HAP-1 (cell line): ENCODE measurements at regions not wholly inside any gene's neighbourhood (a gene's known extent, or its start where the extent isn't known, plus 50 kb on each side); places are given as distances from the start of the nearest gene placed in this dataset.

Experiments
- DNase-seq, 2 experiments: peaks; one replicate each; pipeline ENCODE4 v3.0.0-alpha.2; 2016 to 2020; ENCODE audit warnings: low spot score in 2 of 2
- H3K27me3 ChIP-seq: fragments of 250-450 bp; sonication (Bioruptor Pico); 2 replicates; pipeline ENCODE4 v1.5.1; 2020; ENCODE audit warnings: low read depth, mild to moderate bottlenecking, moderate library complexity
- H3K36me3 ChIP-seq: fragments of 250-450 bp; sonication (Bioruptor Pico); replicated peaks from 2 replicates; pipeline ENCODE4 v1.5.1; 2020; ENCODE audit warnings: mild to moderate bottlenecking
- H3K4me1 ChIP-seq: fragments of 250-450 bp; sonication (Bioruptor Pico); 2 replicates; pipeline ENCODE4 v1.5.1; 2020; ENCODE audit warnings: mild to moderate bottlenecking
- H3K4me3 ChIP-seq: fragments of 250-450 bp; sonication (Bioruptor Pico); 2 replicates; pipeline ENCODE4 v1.5.1; 2020; ENCODE audit warnings: mild to moderate bottlenecking, moderate library complexity
- H3K9me3 ChIP-seq: fragments of 250-450 bp; sonication (Bioruptor Pico); 2 replicates; pipeline ENCODE4 v1.5.1; 2020; ENCODE audit warnings: mild to moderate bottlenecking, moderate library complexity
- in situ Hi-C: fragments of 300-500 bp; cut with MboI; formaldehyde crosslinking; loops from 3 replicates; pipeline ENCODE4 v1.14.3; 2020; ENCODE audit warnings: low sequenced_read_pairs, inconsistent platforms, mixed read lengths

GRCh38 chr5:3122216-3122615 lies 370.7 kb upstream of the IRX2 start:
- Histone ChIP-seq H3K27me3 (no peaks in the 10 kb centered on the region), H3K4me3 (no peak overlapping the region), H3K9me3 (no peaks in the 10 kb centered on the region), H3K4me1 (peaks cover 84% of the 10 kb centered on the region), H3K36me3 (no peaks in the 10 kb centered on the region)
- DNase-seq = no peak
- in situ Hi-C loops = no loop called here

GRCh38 chr5:3121813-3122212 lies 370.3 kb upstream of the IRX2 start:
- H3K36me3 ChIP-seq = no peaks in the 10 kb centered on the region
- H3K9me3 ChIP-seq = no peaks in the 10 kb centered on the region
- in situ Hi-C loops = no loop called here
- H3K4me1 ChIP-seq = peaks cover 88% of the 10 kb centered on the region
- no peak for DNase-seq
- no peaks in the 10 kb centered on the region for H3K27me3 ChIP-seq
- H3K4me3 ChIP-seq = no peak overlapping the region

GRCh38 chr5:3120028-3120427 lies 368.6 kb upstream of the IRX2 start:
- in situ Hi-C loops = no loop called here
- Histone ChIP-seq H3K27me3 (no peaks in the 10 kb centered on the region), H3K4me1 (peaks cover 98% of the 10 kb centered on the region), H3K4me3 (no peak overlapping the region), H3K36me3 (no peaks in the 10 kb centered on the region), H3K9me3 (no peaks in the 10 kb centered on the region)
- DNase-seq = no peak

GRCh38 chr5:3119435-3119834 lies 368.0 kb upstream of the IRX2 start:
- Histone ChIP-seq H3K27me3 (no peaks in the 10 kb centered on the region), H3K4me1 (peaks cover 92% of the 10 kb centered on the region), H3K36me3 (no peaks in the 10 kb centered on the region), H3K4me3 (no peak overlapping the region), H3K9me3 (no peaks in the 10 kb centered on the region)
- DNase-seq = no peak
- in situ Hi-C loops = loop anchor here (5.0 kb wide), 1 partner anchor 63 kb away; no protein-coding TSS in a partner anchor

GRCh38 chr5:3118340-3118739 lies 366.9 kb upstream of the IRX2 start:
- H3K9me3 ChIP-seq = no peaks in the 10 kb centered on the region
- DNase-seq = peak; percentile 82 to 85
- in situ Hi-C loops = loop anchor here (5.0 kb wide), 1 partner anchor 64 kb away; no protein-coding TSS in a partner anchor
- H3K4me1 ChIP-seq = peaks cover 81% of the 10 kb centered on the region
- H3K4me3 ChIP-seq = no peak overlapping the region
- no peaks in the 10 kb centered on the region for H3K27me3 ChIP-seq
- no peaks in the 10 kb centered on the region for H3K36me3 ChIP-seq

- no peaks in the 10 kb centered on the region for H3K27me3 ChIP-seq
- no peaks in the 10 kb centered on the region for H3K36me3 ChIP-seq
- no peak for DNase-seq
- in situ Hi-C loops = loop anchor here (5.0 kb wide), 1 partner anchor 66 kb away; no protein-coding TSS in a partner anchor
- no peaks in the 10 kb centered on the region for H3K9me3 ChIP-seq
- H3K4me1 ChIP-seq = peaks cover 61% of the 10 kb centered on the region
- H3K4me3 ChIP-seq = no peak overlapping the region
Measured at GRCh38 chr5:3116366-3116765, 364.9 kb upstream of the IRX2 start.

- H3K4me3 ChIP-seq = no peak overlapping the region
- DNase-seq = no peak
- in situ Hi-C loops = no loop called here
- H3K4me1 ChIP-seq = peaks cover 42% of the 10 kb centered on the region
- no peaks in the 10 kb centered on the region for H3K27me3 ChIP-seq
- H3K36me3 ChIP-seq = no peaks in the 10 kb centered on the region
- no peaks in the 10 kb centered on the region for H3K9me3 ChIP-seq
Measured at GRCh38 chr5:3114467-3114866, 363.0 kb upstream of the IRX2 start.

- Histone ChIP-seq H3K36me3 (no peaks in the 10 kb centered on the region), H3K9me3 (no peaks in the 10 kb centered on the region), H3K4me3 (no peak overlapping the region), H3K27me3 (no peaks in the 10 kb centered on the region), H3K4me1 (peaks cover 11% of the 10 kb centered on the region)
- DNase-seq = no peak
- in situ Hi-C loops = no loop called here
Measured at GRCh38 chr5:3110371-3110770, 358.9 kb upstream of the IRX2 start.

- Histone ChIP-seq H3K36me3 (no peaks in the 10 kb centered on the region), H3K4me1 (peaks cover 39% of the 10 kb centered on the region), H3K4me3 (no peak overlapping the region), H3K9me3 (no peaks in the 10 kb centered on the region), H3K27me3 (no peaks in the 10 kb centered on the region)
- in situ Hi-C loops = no loop called here
- DNase-seq = no peak
Measured at GRCh38 chr5:3107156-3107611, 355.7 kb upstream of the IRX2 start.

GRCh38 chr5:3105581-3105980 lies 354.1 kb upstream of the IRX2 start:
- Histone ChIP-seq H3K9me3 (no peaks in the 10 kb centered on the region), H3K4me1 (peaks cover 51% of the 10 kb centered on the region), H3K36me3 (no peaks in the 10 kb centered on the region), H3K27me3 (no peaks in the 10 kb centered on the region), H3K4me3 (no peak overlapping the region)
- in situ Hi-C loops = no loop called here
- DNase-seq = peak; percentile 40 to 66

- Histone ChIP-seq H3K4me3 (no peak overlapping the region), H3K27me3 (no peaks in the 10 kb centered on the region), H3K9me3 (no peaks in the 10 kb centered on the region), H3K36me3 (no peaks in the 10 kb centered on the region), H3K4me1 (peaks cover 51% of the 10 kb centered on the region)
- in situ Hi-C loops = no loop called here
- peak in 1 of 2 experiments; percentile 65 for DNase-seq
Measured at GRCh38 chr5:3105172-3105571, 353.7 kb upstream of the IRX2 start.

- Histone ChIP-seq H3K36me3 (no peaks in the 10 kb centered on the region), H3K4me1 (peaks cover 51% of the 10 kb centered on the region), H3K9me3 (no peaks in the 10 kb centered on the region), H3K27me3 (no peaks in the 10 kb centered on the region), H3K4me3 (no peak overlapping the region; the same call in 1 of the 2 replicates)
- in situ Hi-C loops = no loop called here
- DNase-seq = peak; percentile 72 to 91
Measured at GRCh38 chr5:3104429-3105060, 353.1 kb upstream of the IRX2 start.

- Histone ChIP-seq H3K9me3 (no peaks in the 10 kb centered on the region), H3K4me1 (peaks cover 51% of the 10 kb centered on the region), H3K4me3 (peak overlapping the region; percentile 2; the same call in 1 of the 2 replicates), H3K27me3 (no peaks in the 10 kb centered on the region), H3K36me3 (no peaks in the 10 kb centered on the region)
- in situ Hi-C loops = no loop called here
- DNase-seq = peak; percentile 21 to 83
Measured at GRCh38 chr5:3103262-3103811, 351.9 kb upstream of the IRX2 start.

- Histone ChIP-seq H3K4me1 (peaks cover 51% of the 10 kb centered on the region), H3K27me3 (no peaks in the 10 kb centered on the region), H3K4me3 (no peak overlapping the region), H3K9me3 (no peaks in the 10 kb centered on the region), H3K36me3 (no peaks in the 10 kb centered on the region)
- DNase-seq = peak in 1 of 2 experiments; percentile 32
- in situ Hi-C loops = no loop called here
Measured at GRCh38 chr5:3102531-3102930, 351.1 kb upstream of the IRX2 start.
